ENCODE measurements at regions not wholly inside any gene's neighbourhood (a gene's known extent, or its start where the extent isn't known, plus 50 kb on each side); places are given as distances from the start of the nearest gene placed in this dataset.

DNA sequence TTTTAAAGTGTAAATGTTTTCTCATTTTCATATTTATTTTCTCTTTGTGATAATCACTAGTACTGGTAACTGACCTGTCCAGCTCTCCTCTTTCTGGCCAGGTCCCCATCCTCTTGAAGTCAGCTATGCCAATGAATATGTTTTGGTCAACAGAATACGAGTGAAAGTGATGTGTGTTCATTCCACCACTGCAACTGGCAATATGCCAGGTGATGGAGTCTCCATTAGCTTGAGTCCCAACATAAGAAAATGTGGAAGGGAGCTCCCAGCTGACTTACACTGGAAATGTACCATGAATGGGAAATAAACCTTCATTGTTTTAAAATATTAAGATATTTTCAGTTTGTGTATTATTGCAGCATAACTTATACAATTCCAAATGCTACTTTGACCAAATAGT, 75.8 kb downstream of the CCDC34 start:
- DNase-seq (ENCODE audit: extremely low spot score, unreplicated experiment): no peak
- no peak overlapping the region for H3K27ac Mint-ChIP-seq (ENCODE audit: unreplicated experiment)
- H3K4me1 Mint-ChIP-seq (ENCODE audit: unreplicated experiment): peaks cover 46% of the 10 kb centered on the region
- no peaks in the 10 kb centered on the region for H3K36me3 Mint-ChIP-seq (ENCODE audit: unreplicated experiment)
- no peak overlapping the region for H3K4me3 Mint-ChIP-seq (ENCODE audit: unreplicated experiment)
- TF ChIP-seq, protein P1, sequence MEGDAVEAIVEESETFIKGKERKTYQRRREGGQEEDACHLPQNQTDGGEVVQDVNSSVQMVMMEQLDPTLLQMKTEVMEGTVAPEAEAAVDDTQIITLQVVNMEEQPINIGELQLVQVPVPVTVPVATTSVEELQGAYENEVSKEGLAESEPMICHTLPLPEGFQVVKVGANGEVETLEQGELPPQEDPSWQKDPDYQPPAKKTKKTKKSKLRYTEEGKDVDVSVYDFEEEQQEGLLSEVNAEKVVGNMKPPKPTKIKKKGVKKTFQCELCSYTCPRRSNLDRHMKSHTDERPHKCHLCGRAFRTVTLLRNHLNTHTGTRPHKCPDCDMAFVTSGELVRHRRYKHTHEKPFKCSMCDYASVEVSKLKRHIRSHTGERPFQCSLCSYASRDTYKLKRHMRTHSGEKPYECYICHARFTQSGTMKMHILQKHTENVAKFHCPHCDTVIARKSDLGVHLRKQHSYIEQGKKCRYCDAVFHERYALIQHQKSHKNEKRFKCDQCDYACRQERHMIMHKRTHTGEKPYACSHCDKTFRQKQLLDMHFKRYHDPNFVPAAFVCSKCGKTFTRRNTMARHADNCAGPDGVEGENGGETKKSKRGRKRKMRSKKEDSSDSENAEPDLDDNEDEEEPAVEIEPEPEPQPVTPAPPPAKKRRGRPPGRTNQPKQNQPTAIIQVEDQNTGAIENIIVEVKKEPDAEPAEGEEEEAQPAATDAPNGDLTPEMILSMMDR (IDR thresholded peaks at IDR 0.05): no peak
- H3K27me3 Mint-ChIP-seq (ENCODE audit: unreplicated experiment): peaks cover 3% of the 10 kb centered on the region
- H3K9me3 Mint-ChIP-seq (ENCODE audit: unreplicated experiment): no peaks in the 10 kb centered on the region

- TF ChIP-seq, protein P1 (IDR thresholded peaks at IDR 0.05): no peak
- Mint-ChIP-seq H3K27me3 (ENCODE audit: unreplicated experiment) (peaks cover 3% of the 10 kb centered on the region), H3K36me3 (ENCODE audit: unreplicated experiment) (no peaks in the 10 kb centered on the region), H3K4me1 (ENCODE audit: unreplicated experiment) (peaks cover 55% of the 10 kb centered on the region), H3K9me3 (ENCODE audit: unreplicated experiment) (no peaks in the 10 kb centered on the region), H3K4me3 (ENCODE audit: unreplicated experiment) (no peak overlapping the region), H3K27ac (ENCODE audit: unreplicated experiment) (no peak overlapping the region)
- no peak for DNase-seq (ENCODE audit: extremely low spot score, unreplicated experiment)
Measured at GRCh38 chr11:27285761-27286160, 77.3 kb downstream of the CCDC34 start.

DNA sequence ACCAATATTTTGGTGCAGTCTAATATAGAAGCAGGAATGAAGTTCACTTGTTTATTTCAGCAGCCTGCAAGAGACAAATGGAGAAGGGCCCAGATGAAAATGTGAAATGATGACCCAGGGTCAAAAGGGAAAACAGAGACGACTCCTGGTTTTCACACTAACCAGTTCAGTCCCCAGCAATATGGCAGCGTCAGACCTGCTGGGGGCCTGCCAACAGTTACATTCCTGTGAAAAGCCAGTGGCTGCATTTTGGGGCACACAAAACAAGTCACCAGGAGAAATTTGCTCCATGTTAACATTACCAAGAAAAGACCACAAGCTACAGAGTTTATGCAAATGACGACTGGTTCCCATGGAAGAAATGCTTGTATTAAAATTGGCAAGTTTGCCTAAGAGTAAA, 80.2 kb downstream of the CCDC34 start:
- no peak for DNase-seq (ENCODE audit: extremely low spot score, unreplicated experiment)
- Mint-ChIP-seq H3K4me3 (ENCODE audit: unreplicated experiment) (no peak overlapping the region), H3K27ac (ENCODE audit: unreplicated experiment) (peak overlapping the region; percentile 92), H3K27me3 (ENCODE audit: unreplicated experiment) (peaks cover 3% of the 10 kb centered on the region), H3K4me1 (ENCODE audit: unreplicated experiment) (peaks cover 39% of the 10 kb centered on the region), H3K36me3 (ENCODE audit: unreplicated experiment) (no peaks in the 10 kb centered on the region), H3K9me3 (ENCODE audit: unreplicated experiment) (no peaks in the 10 kb centered on the region)
- TF ChIP-seq, protein P1 (IDR thresholded peaks at IDR 0.05): no peak

DNA sequence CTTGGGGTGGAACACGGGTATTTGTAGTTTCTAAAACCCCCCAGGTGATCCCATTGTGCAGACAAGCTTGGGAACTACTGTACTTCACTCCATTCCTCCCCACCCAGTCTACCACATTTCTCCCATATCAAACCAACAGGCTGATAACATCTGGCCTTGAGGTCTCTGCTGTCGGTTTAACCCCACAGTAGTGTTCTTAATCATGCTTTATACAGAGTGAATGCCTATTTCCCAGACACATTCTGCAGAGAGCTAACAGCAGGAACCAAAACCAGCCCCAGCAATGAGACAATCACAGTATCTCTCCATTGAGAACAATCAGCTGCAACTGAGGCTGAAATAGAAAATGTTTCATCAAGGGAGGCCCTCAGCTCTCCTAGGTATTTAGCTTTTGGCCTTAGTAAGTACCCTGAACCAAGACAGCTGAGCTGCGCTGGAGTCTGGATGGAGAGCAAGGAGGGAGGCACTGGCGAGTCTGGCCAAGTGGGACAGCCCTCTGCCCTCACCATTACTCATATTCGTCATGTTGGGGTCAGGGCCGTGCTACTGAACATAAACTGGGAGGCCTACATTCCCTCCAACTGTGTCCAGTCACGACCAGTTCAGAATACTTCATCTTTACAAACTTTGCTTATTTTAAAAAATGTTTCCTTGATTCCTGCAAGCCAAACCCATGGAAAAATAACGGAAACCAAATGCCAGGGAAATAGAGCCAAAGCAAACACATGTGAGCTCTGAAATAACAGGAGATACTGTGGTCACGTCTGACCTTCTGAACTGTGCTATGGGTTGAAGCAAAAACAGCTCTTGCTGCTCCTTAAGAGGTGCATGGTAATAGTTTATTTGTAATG, 81.0 kb downstream of the CCDC34 start:
- no peak overlapping the region for H3K4me3 Mint-ChIP-seq (ENCODE audit: unreplicated experiment)
- peak overlapping the region; percentile 92 for H3K27ac Mint-ChIP-seq (ENCODE audit: unreplicated experiment)
- peak; percentile 88 for DNase-seq (ENCODE audit: extremely low spot score, unreplicated experiment)
- H3K4me1 Mint-ChIP-seq (ENCODE audit: unreplicated experiment): peaks cover 39% of the 10 kb centered on the region
- TF ChIP-seq, protein P1 (IDR thresholded peaks at IDR 0.05): no peak
- H3K9me3 Mint-ChIP-seq (ENCODE audit: unreplicated experiment): no peaks in the 10 kb centered on the region
- H3K36me3 Mint-ChIP-seq (ENCODE audit: unreplicated experiment): no peaks in the 10 kb centered on the region
- H3K27me3 Mint-ChIP-seq (ENCODE audit: unreplicated experiment): peaks cover 6% of the 10 kb centered on the region

- Mint-ChIP-seq H3K27ac (ENCODE audit: unreplicated experiment) (peak overlapping the region; percentile 92), H3K4me3 (ENCODE audit: unreplicated experiment) (no peak overlapping the region), H3K27me3 (ENCODE audit: unreplicated experiment) (peaks cover 7% of the 10 kb centered on the region), H3K9me3 (ENCODE audit: unreplicated experiment) (no peaks in the 10 kb centered on the region), H3K36me3 (ENCODE audit: unreplicated experiment) (no peaks in the 10 kb centered on the region), H3K4me1 (ENCODE audit: unreplicated experiment) (peaks cover 39% of the 10 kb centered on the region)
- DNase-seq (ENCODE audit: extremely low spot score, unreplicated experiment): no peak
- TF ChIP-seq, protein P1 (IDR thresholded peaks at IDR 0.05): no peak
Measured at GRCh38 chr11:27281276-27281675, 81.7 kb downstream of the CCDC34 start.
